ENCODE measurements at regions not wholly inside any gene's neighbourhood (a gene's known extent, or its start where the extent isn't known, plus 50 kb on each side); places are given as distances from the start of the nearest gene placed in this dataset.
"Not testable (repeated sequence)": the region's sequence is repeated elsewhere in the genome, so short reads cannot be mapped to it uniquely, and the experiment has no call there.

GRCh38 chr13:90726375-90726774, 621.1 kb upstream of the MIR17HG start:
- H3K27ac ChIP-seq = no peak overlapping the region
- H3K79me2 ChIP-seq = no peaks in the 10 kb centered on the region
- H3K27me3 ChIP-seq = no peaks in the 10 kb centered on the region
- H3K9me3 ChIP-seq (ENCODE audit: low read depth) = no peaks in the 10 kb centered on the region
- H3K4me3 ChIP-seq = no peak overlapping the region
- H3K36me3 ChIP-seq (replicated peaks; ENCODE audit: insufficient read depth, low read depth) = no peaks in the 10 kb centered on the region
- 74% methylated on average over 2 of the region's 2 CpGs for WGBS (ENCODE audit: low lambda C conversion rate, missing lambda C conversion rate)
- H4K20me1 ChIP-seq (ENCODE audit: insufficient read depth, poor library complexity, severe bottlenecking) = no peaks in the 10 kb centered on the region
- no peaks in the 10 kb centered on the region for H3K4me1 ChIP-seq (ENCODE audit: insufficient read depth)
- H3K9me2 ChIP-seq (replicated peaks; ENCODE audit: insufficient read depth) = no peaks in the 10 kb centered on the region
- TF ChIP-seq EZH2phosphoT487 (IDR thresholded peaks at IDR 0.05; ENCODE audit: low read depth, severe bottlenecking, unreplicated experiment) (no peak), CTCF (IDR thresholded peaks at IDR 0.05; ENCODE audit: poor library complexity) (no peak), EZH2 (IDR thresholded peaks at IDR 0.05; ENCODE audit: borderline replicate concordance) (no peak)
- H2AFZ ChIP-seq = no peak overlapping the region
- no peak for DNase-seq (ENCODE audit: low spot score)
- no peak overlapping the region for H3K4me2 ChIP-seq

GRCh38 chr13:90732049-90732448, 615.4 kb upstream of the MIR17HG start:
- DNase-seq (ENCODE audit: low spot score) = no peak
- TF ChIP-seq EZH2phosphoT487 (IDR thresholded peaks at IDR 0.05; ENCODE audit: low read depth, severe bottlenecking, unreplicated experiment) (no peak), CTCF (IDR thresholded peaks at IDR 0.05; ENCODE audit: poor library complexity) (no peak), EZH2 (IDR thresholded peaks at IDR 0.05; ENCODE audit: borderline replicate concordance) (no peak)
- Histone ChIP-seq H3K4me3 (no peak overlapping the region), H3K79me2 (no peaks in the 10 kb centered on the region), H3K9me3 (ENCODE audit: low read depth) (no peaks in the 10 kb centered on the region), H2AFZ (no peak overlapping the region), H3K4me2 (no peak overlapping the region), H3K27me3 (no peaks in the 10 kb centered on the region), H4K20me1 (ENCODE audit: insufficient read depth, poor library complexity, severe bottlenecking) (no peaks in the 10 kb centered on the region), H3K36me3 (replicated peaks; ENCODE audit: insufficient read depth, low read depth) (no peaks in the 10 kb centered on the region), H3K9me2 (replicated peaks; ENCODE audit: insufficient read depth) (no peaks in the 10 kb centered on the region), H3K27ac (no peak overlapping the region), H3K4me1 (ENCODE audit: insufficient read depth) (no peaks in the 10 kb centered on the region)
- WGBS (ENCODE audit: low lambda C conversion rate, missing lambda C conversion rate) = 100% methylated on average over 2 of the region's 2 CpGs

GRCh38 chr13:90734497-90734896, 613.0 kb upstream of the MIR17HG start:
- H3K4me1 ChIP-seq (ENCODE audit: insufficient read depth); H2AFZ ChIP-seq; H3K9me2 ChIP-seq (replicated peaks; ENCODE audit: insufficient read depth); H3K9me3 ChIP-seq (ENCODE audit: low read depth); H3K27ac ChIP-seq; H4K20me1 ChIP-seq (ENCODE audit: insufficient read depth, poor library complexity, severe bottlenecking); H3K4me3 ChIP-seq; H3K27me3 ChIP-seq; H3K36me3 ChIP-seq (replicated peaks; ENCODE audit: insufficient read depth, low read depth); H3K79me2 ChIP-seq; DNase-seq (ENCODE audit: low spot score); H3K4me2 ChIP-seq: not testable (repeated sequence)

- Histone ChIP-seq H3K4me2 (no peak overlapping the region), H3K27me3 (no peaks in the 10 kb centered on the region), H3K4me1 (ENCODE audit: insufficient read depth) (no peaks in the 10 kb centered on the region), H4K20me1 (ENCODE audit: insufficient read depth, poor library complexity, severe bottlenecking) (no peaks in the 10 kb centered on the region), H3K79me2 (no peaks in the 10 kb centered on the region), H3K4me3 (no peak overlapping the region), H2AFZ (no peak overlapping the region), H3K9me2 (replicated peaks; ENCODE audit: insufficient read depth) (no peaks in the 10 kb centered on the region), H3K36me3 (replicated peaks; ENCODE audit: insufficient read depth, low read depth) (no peaks in the 10 kb centered on the region), H3K9me3 (ENCODE audit: low read depth) (no peaks in the 10 kb centered on the region), H3K27ac (no peak overlapping the region)
- TF ChIP-seq EZH2 (IDR thresholded peaks at IDR 0.05; ENCODE audit: borderline replicate concordance) (no peak), CTCF (IDR thresholded peaks at IDR 0.05; ENCODE audit: poor library complexity) (no peak), EZH2phosphoT487 (IDR thresholded peaks at IDR 0.05; ENCODE audit: low read depth, severe bottlenecking, unreplicated experiment) (no peak)
- DNase-seq (ENCODE audit: low spot score) = no peak
These were observed 608.6 kb upstream of the MIR17HG start for GRCh38 chr13:90738881-90739280.
